GM12891 (cell line): ENCODE measurements at regions not wholly inside any gene's neighbourhood (a gene's known extent, or its start where the extent isn't known, plus 50 kb on each side); places are given as distances from the start of the nearest gene placed in this dataset.
"Not testable (repeated sequence)": the region's sequence is repeated elsewhere in the genome, so short reads cannot be mapped to it uniquely, and the experiment has no call there.

Experiments used
- DNase-seq: peaks from one replicate; pipeline ENCODE4 v3.0.0; 2011; ENCODE audit warnings: low spot score; ENCODE audit not compliant: insufficient read length
- FAIRE-seq: peaks from 2 replicates; lab custom pipeline; 2011; peaks lifted over from hg19 to GRCh38; lab: Jason Lieb, UNC
- PAX5 ChIP-seq: IDR thresholded peaks from 2 replicates; pipeline ENCODE4 v1.6.1; 2011; ENCODE audit warnings: low read length, moderate library complexity, mild to moderate bottlenecking; ENCODE audit not compliant: insufficient read depth, severe bottlenecking
- POLR2A ChIP-seq: IDR thresholded peaks from 2 replicates; pipeline ENCODE4 v1.6.1; 2011; ENCODE audit warnings: low read depth, low read length, control low read depth
- POLR2AphosphoS5 ChIP-seq: IDR thresholded peaks from 2 replicates; pipeline ENCODE4 v1.6.1; 2011; ENCODE audit warnings: low read depth, low read length, control low read depth
- POU2F2 ChIP-seq: IDR thresholded peaks from 2 replicates; pipeline ENCODE4 v1.6.1; 2011; ENCODE audit warnings: low read depth, mild to moderate bottlenecking, control low read depth, low read length, moderate library complexity
- SPI1 ChIP-seq: IDR thresholded peaks from 2 replicates; pipeline ENCODE4 v1.6.1; 2011; ENCODE audit warnings: low read depth, low read length, control low read depth
- TAF1 ChIP-seq: IDR thresholded peaks from 2 replicates; pipeline ENCODE4 v1.6.1; 2011; ENCODE audit warnings: low read depth, low read length, control low read depth

- TF ChIP-seq POU2F2 = no peak
- TF ChIP-seq POLR2AphosphoS5 = no peak
- no peak for TF ChIP-seq POLR2A
- TF ChIP-seq SPI1 = no peak
- no peak for TF ChIP-seq TAF1
- TF ChIP-seq PAX5 = no peak
- DNase-seq = no peak
- FAIRE-seq = no peak
Measured at GRCh38 chr6:100088009-100088408, 94.0 kb upstream of the MCHR2 start.

- TF ChIP-seq PAX5 (no peak), POLR2AphosphoS5 (no peak), SPI1 (no peak), TAF1 (no peak), POLR2A (no peak), POU2F2 (no peak)
- FAIRE-seq (no peak), DNase-seq (no peak)
Measured at GRCh38 chr6:100084991-100085364, 91.0 kb upstream of the MCHR2 start.

- TF ChIP-seq POU2F2 (no peak), POLR2A (no peak), POLR2AphosphoS5 (no peak), TAF1 (no peak), SPI1 (no peak), PAX5 (no peak)
- DNase-seq (no peak), FAIRE-seq (no peak)
Measured at GRCh38 chr6:100084316-100084990, 90.4 kb upstream of the MCHR2 start.

- no peak for TF ChIP-seq PAX5
- TF ChIP-seq TAF1 = no peak
- no peak for TF ChIP-seq POLR2AphosphoS5
- no peak for TF ChIP-seq POLR2A
- no peak for TF ChIP-seq POU2F2
- TF ChIP-seq SPI1 = no peak
- DNase-seq (no peak), FAIRE-seq (no peak)
Measured at GRCh38 chr6:100078509-100078908, 84.5 kb upstream of the MCHR2 start.

GRCh38 chr6:100065348-100065747, 71.3 kb upstream of the MCHR2 start:
- FAIRE-seq = no peak
- no peak for TF ChIP-seq POLR2A
- TF ChIP-seq SPI1 = no peak
- no peak for TF ChIP-seq PAX5
- TF ChIP-seq POU2F2 = no peak
- TF ChIP-seq POLR2AphosphoS5 = no peak
- no peak for TF ChIP-seq TAF1

GRCh38 chr6:100062621-100063020, 68.6 kb upstream of the MCHR2 start:
- no peak for DNase-seq
- TF ChIP-seq POU2F2 (no peak), POLR2A (no peak), SPI1 (no peak), POLR2AphosphoS5 (no peak), TAF1 (no peak), PAX5 (no peak)
- no peak for FAIRE-seq

More at GRCh38 chr6:100065348-100065747, 71.3 kb upstream of the MCHR2 start:
- no peak for DNase-seq

GRCh38 chr6:100057941-100058340, 63.9 kb upstream of the MCHR2 start:
- no peak for TF ChIP-seq SPI1
- no peak for TF ChIP-seq PAX5
- TF ChIP-seq TAF1 = no peak
- no peak for TF ChIP-seq POLR2AphosphoS5
- no peak for TF ChIP-seq POU2F2
- TF ChIP-seq POLR2A = no peak
- no peak for DNase-seq
- FAIRE-seq = no peak

GRCh38 chr6:100050550-100050949, 56.5 kb upstream of the MCHR2 start:
- DNase-seq (no peak), FAIRE-seq (no peak)
- TF ChIP-seq SPI1 (no peak), POU2F2 (no peak), POLR2AphosphoS5 (no peak), PAX5 (no peak), TAF1 (no peak), POLR2A (no peak)

GRCh38 chr6:100043961-100044360, 49.9 kb upstream of the MCHR2 start:
- not testable (repeated sequence) for FAIRE-seq

More at GRCh38 chr6:100043961-100044360, 49.9 kb upstream of the MCHR2 start:
- DNase-seq = not testable (repeated sequence)
